Ecto neural progenitor cell (in vitro differentiated cells): ENCODE measurements at regions not wholly inside any gene's neighbourhood (a gene's known extent, or its start where the extent isn't known, plus 50 kb on each side); places are given as distances from the start of the nearest gene placed in this dataset.
A peak's percentile ranks its signal among the peaks of the same experiment; 100 is the strongest.

Experiments used
- DNase-seq: peaks from one replicate; pipeline ENCODE4 v3.0.0-alpha.2; 2018; ENCODE audit warnings: low spot score

- DNase-seq, result no peak
Observed at GRCh38 chr4:15232366-15233263, 195.2 kb upstream of the C1QTNF7 start.

GRCh38 chr4:15233264-15233597 lies 194.6 kb upstream of the C1QTNF7 start:
- no peak for DNase-seq

GRCh38 chr4:15233626-15234025 lies 194.2 kb upstream of the C1QTNF7 start:
- no peak for DNase-seq

GRCh38 chr4:15234116-15234855 lies 193.5 kb upstream of the C1QTNF7 start:
- DNase-seq, result no peak

- DNase-seq, result no peak
Observed at GRCh38 chr4:15234856-15235126, 193.0 kb upstream of the C1QTNF7 start.

GRCh38 chr4:15235135-15235534 lies 192.7 kb upstream of the C1QTNF7 start:
- no peak for DNase-seq

- DNase-seq, result no peak
Observed at GRCh38 chr4:15237648-15238230, 190.1 kb upstream of the C1QTNF7 start.

- peak; percentile 49 for DNase-seq
Observed at GRCh38 chr4:15238720-15239119, 189.1 kb upstream of the C1QTNF7 start.

- DNase-seq, result no peak
Observed at GRCh38 chr4:15239866-15240265, 188.0 kb upstream of the C1QTNF7 start.

GRCh38 chr4:15240764-15241163 lies 187.1 kb upstream of the C1QTNF7 start:
- DNase-seq, result no peak

GRCh38 chr4:15242021-15242420 lies 185.8 kb upstream of the C1QTNF7 start:
- DNase-seq, result no peak

GRCh38 chr4:15244354-15244753 lies 183.5 kb upstream of the C1QTNF7 start:
- DNase-seq, result no peak

- DNase-seq, result no peak
Observed at GRCh38 chr4:15245006-15245530, 182.8 kb upstream of the C1QTNF7 start.

GRCh38 chr4:15250021-15250441 lies 177.8 kb upstream of the C1QTNF7 start:
- no peak for DNase-seq

GRCh38 chr4:15253349-15253748 lies 174.5 kb upstream of the C1QTNF7 start:
- no peak for DNase-seq

GRCh38 chr4:15254236-15254880 lies 173.5 kb upstream of the C1QTNF7 start:
- DNase-seq, result no peak

GRCh38 chr4:15255537-15255936 lies 172.3 kb upstream of the C1QTNF7 start:
- DNase-seq, result no peak

GRCh38 chr4:15260758-15261157 lies 167.1 kb upstream of the C1QTNF7 start:
- no peak for DNase-seq

- no peak for DNase-seq
Observed at GRCh38 chr4:15262396-15262795, 165.4 kb upstream of the C1QTNF7 start.

GRCh38 chr4:15270201-15270600 lies 157.6 kb upstream of the C1QTNF7 start:
- no peak for DNase-seq

- DNase-seq, result no peak
Observed at GRCh38 chr4:15286041-15286440, 141.8 kb upstream of the C1QTNF7 start.

- no peak for DNase-seq
Observed at GRCh38 chr4:15291122-15291521, 136.7 kb upstream of the C1QTNF7 start.

- DNase-seq, result no peak
Observed at GRCh38 chr4:15293711-15294110, 134.1 kb upstream of the C1QTNF7 start.
